HL-60 (cell line): ENCODE measurements at regions not wholly inside any gene's neighbourhood (a gene's known extent, or its start where the extent isn't known, plus 50 kb on each side); places are given as distances from the start of the nearest gene placed in this dataset.

Source experiments
- DNase-seq, 2 experiments: peaks; one replicate each; pipeline ENCODE4 v3.0.0-alpha.2; 2010 to 2020; ENCODE audit warnings: low read depth in 1 of 2, low spot score in 1 of 2
- H3K27ac ChIP-seq: fragments of 250-450 bp; sonication (Bioruptor Pico); replicated peaks from 2 replicates; pipeline ENCODE4 v1.5.1; 2020; ENCODE audit warnings: mild to moderate bottlenecking, moderate library complexity
- H3K27me3 ChIP-seq: fragments of 250-450 bp; sonication (Bioruptor Pico); 2 replicates; pipeline ENCODE4 v1.5.1; 2021; ENCODE audit warnings: mild to moderate bottlenecking, moderate library complexity; ENCODE audit not compliant: insufficient read depth, poor library complexity, severe bottlenecking
- H3K4me3 ChIP-seq: replicated peaks from 2 replicates; pipeline ENCODE4 v1.5.1; 2011; ENCODE audit warnings: mild to moderate bottlenecking, control low read depth, low read length; ENCODE audit not compliant: insufficient read depth
- CTCF ChIP-seq: IDR thresholded peaks from one replicate; pipeline ENCODE4 v1.5.1; 2011; ENCODE audit warnings: low read length, control low read depth, inconsistent platforms; ENCODE audit not compliant: insufficient read depth
- GABPA ChIP-seq: IDR thresholded peaks from 2 replicates; pipeline ENCODE4 v1.6.1; 2012; ENCODE audit warnings: low read depth
- POLR2AphosphoS5 ChIP-seq: IDR thresholded peaks from 2 replicates; pipeline ENCODE4 v1.6.1; 2012; ENCODE audit warnings: low read depth
- REST ChIP-seq: IDR thresholded peaks from 2 replicates; pipeline ENCODE4 v1.6.1; 2012; ENCODE audit warnings: low read depth; ENCODE audit not compliant: insufficient replicate concordance
- SPI1 ChIP-seq: IDR thresholded peaks from 2 replicates; pipeline ENCODE4 v1.6.1; 2012; ENCODE audit warnings: low read depth, mild to moderate bottlenecking, borderline replicate concordance

GRCh38 chr9:28538132-28538531 lies 964.9 kb upstream of the C9orf72 start:
- no peak overlapping the region for H3K27ac ChIP-seq
- H3K4me3 ChIP-seq = no peak overlapping the region
- no peak for TF ChIP-seq SPI1
- H3K27me3 ChIP-seq = no peaks in the 10 kb centered on the region
- no peak for DNase-seq

- no peaks in the 10 kb centered on the region for H3K27me3 ChIP-seq
- no peak for DNase-seq
- TF ChIP-seq POLR2AphosphoS5 (no peak), CTCF (no peak), SPI1 (no peak), REST (no peak)
- no peak overlapping the region for H3K4me3 ChIP-seq
- H3K27ac ChIP-seq = no peak overlapping the region
These were observed 966.3 kb upstream of the C9orf72 start for GRCh38 chr9:28539434-28540070.

- DNase-seq = no peak
- no peak overlapping the region for H3K27ac ChIP-seq
- H3K4me3 ChIP-seq = no peak overlapping the region
- TF ChIP-seq REST = no peak
- TF ChIP-seq CTCF = no peak
- no peak for TF ChIP-seq POLR2AphosphoS5
- no peak for TF ChIP-seq SPI1
- no peak for TF ChIP-seq GABPA
- H3K27me3 ChIP-seq = no peaks in the 10 kb centered on the region
These were observed 969.6 kb upstream of the C9orf72 start for GRCh38 chr9:28542928-28543327.

- no peak for TF ChIP-seq POLR2AphosphoS5
- TF ChIP-seq CTCF = no peak
- no peak for TF ChIP-seq GABPA
- no peak for TF ChIP-seq SPI1
- TF ChIP-seq REST = no peak
- no peaks in the 10 kb centered on the region for H3K27me3 ChIP-seq
- no peak for DNase-seq
These were observed 974.2 kb upstream of the C9orf72 start for GRCh38 chr9:28547527-28547926.

More at GRCh38 chr9:28547527-28547926, 974.2 kb upstream of the C9orf72 start:
- Histone ChIP-seq H3K4me3 (no peak overlapping the region), H3K27ac (no peak overlapping the region)
